Caco-2 (cell line): ENCODE measurements at regions not wholly inside any gene's neighbourhood (a gene's known extent, or its start where the extent isn't known, plus 50 kb on each side); places are given as distances from the start of the nearest gene placed in this dataset.

ENCODE experiments used
- BruUV-seq: library from RNA; stranded (reverse); fragments of 400-500 nt; replicated peaks from 2 replicates; lab custom pipeline; 2021; lab: Mats Ljungman, UMichigan
- CTCF ChIA-PET: fragments of 300-600 bp; sonication (Branson Sonifier 250); formaldehyde crosslinking; loops from one replicate; lab custom pipeline; 2022; ENCODE audit warnings: antibody characterized with exemption; lab: Charles Lee
- POLR2A ChIA-PET: fragments of 300-600 bp; sonication (Branson Sonifier 250); formaldehyde crosslinking; loops from one replicate; lab custom pipeline; 2022; ENCODE audit warnings: antibody characterized with exemption; lab: Charles Lee
- DNase-seq, 2 experiments: peaks; one replicate each; pipeline versions ENCODE4 v3.0.0 to v3.0.0-alpha.2; 2020 to 2022
- H3K27me3 ChIP-seq: replicated peaks from 2 replicates; pipeline ENCODE4 v1.6.0; 2011; ENCODE audit warnings: low read length; ENCODE audit not compliant: control insufficient read depth, insufficient read depth
- H3K36me3 ChIP-seq: 2 replicates; pipeline ENCODE4 v1.5.1; 2011; ENCODE audit warnings: low read length; ENCODE audit not compliant: control insufficient read depth, insufficient read depth
- H3K4me1 ChIP-seq: fragments of 250-450 bp; sonication (Bioruptor Pico); 2 replicates; pipeline ENCODE4 v1.5.1; 2020; ENCODE audit warnings: mild to moderate bottlenecking
- H3K4me3 ChIP-seq: 2 replicates; pipeline ENCODE4 v1.5.1; 2011; ENCODE audit warnings: low read depth, mild to moderate bottlenecking, control low read depth, low read length
- H3K9me3 ChIP-seq: fragments of 250-450 bp; sonication (Bioruptor Pico); 2 replicates; pipeline ENCODE4 v1.5.1; 2020; ENCODE audit warnings: mild to moderate bottlenecking, moderate library complexity
- H3K27ac Mint-ChIP-seq: one replicate; pipeline ENCODE4 v1.8.0; 2022; ENCODE audit warnings: mixed read lengths; ENCODE audit not compliant: unreplicated experiment
- H3K27me3 Mint-ChIP-seq: one replicate; pipeline ENCODE4 v1.8.0; 2022; ENCODE audit warnings: mixed read lengths; ENCODE audit not compliant: insufficient read depth, unreplicated experiment
- H3K36me3 Mint-ChIP-seq: one replicate; pipeline ENCODE4 v1.8.0; 2022; ENCODE audit warnings: mild to moderate bottlenecking, mixed read lengths; ENCODE audit not compliant: insufficient read depth, unreplicated experiment
- H3K4me1 Mint-ChIP-seq: one replicate; pipeline ENCODE4 v1.8.0; 2022; ENCODE audit warnings: low read depth, mixed read lengths; ENCODE audit not compliant: unreplicated experiment
- H3K4me3 Mint-ChIP-seq: one replicate; pipeline ENCODE4 v1.8.0; 2022; ENCODE audit warnings: mild to moderate bottlenecking, moderate library complexity, mixed read lengths; ENCODE audit not compliant: unreplicated experiment
- H3K9me3 Mint-ChIP-seq: one replicate; pipeline ENCODE4 v1.8.0; 2022; ENCODE audit warnings: mixed read lengths; ENCODE audit not compliant: unreplicated experiment
- intact Hi-C: fragments of 100-400 bp; cut with micrococcal nuclease; formaldehyde crosslinking; loops from one replicate; pipeline ENCODE4 v1.10.0; 2022; ENCODE audit not compliant: unreplicated experiment
- TF ChIP-seq, protein P1 (sequence below), 2 experiments: fragments of 200-600 bp in 1 of 2; IDR thresholded peaks; 1 replicate in 1 of 2; 2 replicates in 1 of 2; pipeline versions ENCODE4 v1.5.1 to v1.8.0; 2011 to 2022; ENCODE audit warnings: antibody characterized with exemption in 1 of 2, control low read depth in 1 of 2, inconsistent platforms in 1 of 2, low read depth in 1 of 2, low read length in 1 of 2, mild to moderate bottlenecking in 1 of 2, moderate library complexity in 1 of 2; ENCODE audit not compliant: insufficient read depth in 1 of 2, severe bottlenecking in 1 of 2, unreplicated experiment in 1 of 2

DNA sequence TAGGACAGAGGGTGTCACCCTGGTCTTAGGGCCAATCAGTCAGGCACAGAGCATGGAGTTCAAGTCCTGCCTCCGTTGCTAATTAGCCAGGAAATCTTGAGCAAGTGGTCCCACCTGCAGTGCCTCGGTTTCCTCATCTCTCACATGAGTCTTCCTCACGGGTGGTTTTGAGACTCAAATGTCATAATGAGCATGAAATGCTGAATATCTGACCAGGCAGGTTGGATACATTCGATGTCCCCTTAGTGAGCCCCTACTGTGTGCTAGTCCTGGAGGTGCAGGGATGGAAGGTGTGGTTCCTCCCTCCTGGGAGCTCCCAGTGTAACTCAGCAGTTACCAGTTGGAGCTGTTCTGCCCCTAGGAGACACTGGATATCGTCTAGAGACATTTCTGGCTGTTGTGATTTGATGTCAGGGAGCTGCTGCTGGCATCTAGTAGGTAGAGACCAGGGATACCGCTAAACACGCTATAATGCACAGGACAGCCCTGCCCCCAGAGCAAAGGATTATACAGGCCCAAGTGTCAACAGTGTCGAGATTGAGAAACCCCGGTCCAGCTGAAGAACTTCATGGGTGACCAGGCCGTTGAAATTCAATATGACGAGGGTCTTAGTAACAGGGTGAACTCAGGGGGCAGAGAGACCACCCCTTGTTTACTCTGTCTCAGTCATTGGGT is 118.5 kb upstream of the TWIST2 start:
- Mint-ChIP-seq H3K27me3 (peaks cover 6% of the 10 kb centered on the region), H3K27ac (no peak overlapping the region), H3K9me3 (no peaks in the 10 kb centered on the region), H3K4me1 (no peaks in the 10 kb centered on the region), H3K4me3 (no peak overlapping the region), H3K36me3 (no peaks in the 10 kb centered on the region)
- DNase-seq = no peak
- no peak overlapping the region for H3K4me3 ChIP-seq
- intact Hi-C loops = no loop called here
- TF ChIP-seq, protein P1, sequence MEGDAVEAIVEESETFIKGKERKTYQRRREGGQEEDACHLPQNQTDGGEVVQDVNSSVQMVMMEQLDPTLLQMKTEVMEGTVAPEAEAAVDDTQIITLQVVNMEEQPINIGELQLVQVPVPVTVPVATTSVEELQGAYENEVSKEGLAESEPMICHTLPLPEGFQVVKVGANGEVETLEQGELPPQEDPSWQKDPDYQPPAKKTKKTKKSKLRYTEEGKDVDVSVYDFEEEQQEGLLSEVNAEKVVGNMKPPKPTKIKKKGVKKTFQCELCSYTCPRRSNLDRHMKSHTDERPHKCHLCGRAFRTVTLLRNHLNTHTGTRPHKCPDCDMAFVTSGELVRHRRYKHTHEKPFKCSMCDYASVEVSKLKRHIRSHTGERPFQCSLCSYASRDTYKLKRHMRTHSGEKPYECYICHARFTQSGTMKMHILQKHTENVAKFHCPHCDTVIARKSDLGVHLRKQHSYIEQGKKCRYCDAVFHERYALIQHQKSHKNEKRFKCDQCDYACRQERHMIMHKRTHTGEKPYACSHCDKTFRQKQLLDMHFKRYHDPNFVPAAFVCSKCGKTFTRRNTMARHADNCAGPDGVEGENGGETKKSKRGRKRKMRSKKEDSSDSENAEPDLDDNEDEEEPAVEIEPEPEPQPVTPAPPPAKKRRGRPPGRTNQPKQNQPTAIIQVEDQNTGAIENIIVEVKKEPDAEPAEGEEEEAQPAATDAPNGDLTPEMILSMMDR (IDR thresholded peaks at IDR 0.05; ENCODE audit: insufficient read depth in 1 of 2, low read depth in 1 of 2, low read length in 1 of 2, severe bottlenecking in 1 of 2, unreplicated experiment in 1 of 2) = no peak
- H3K36me3 ChIP-seq = no peaks in the 10 kb centered on the region
- H3K9me3 ChIP-seq = no peaks in the 10 kb centered on the region
- BruUV-seq = no TSS peak
- POLR2A ChIA-PET = no interaction called here
- CTCF ChIA-PET = no interaction called here
- no peaks in the 10 kb centered on the region for H3K4me1 ChIP-seq
- H3K27me3 ChIP-seq = no peaks in the 10 kb centered on the region

GRCh38 chr2:238730001-238730669 is 117.8 kb upstream of the TWIST2 start:
- Histone ChIP-seq H3K4me3 (no peak overlapping the region), H3K27me3 (no peaks in the 10 kb centered on the region), H3K4me1 (no peaks in the 10 kb centered on the region), H3K36me3 (no peaks in the 10 kb centered on the region), H3K9me3 (no peaks in the 10 kb centered on the region)
- no peaks in the 10 kb centered on the region for H3K4me1 Mint-ChIP-seq
- H3K4me3 Mint-ChIP-seq = no peak overlapping the region
- H3K27ac Mint-ChIP-seq = no peak overlapping the region
- ChIA-PET POLR2A (no interaction called here), CTCF (no interaction called here)
- no peak for DNase-seq
- TF ChIP-seq, protein P1 (IDR thresholded peaks at IDR 0.05; ENCODE audit: insufficient read depth in 1 of 2, low read depth in 1 of 2, low read length in 1 of 2, severe bottlenecking in 1 of 2, unreplicated experiment in 1 of 2) = no peak
- intact Hi-C loops = no loop called here
- no peaks in the 10 kb centered on the region for H3K9me3 Mint-ChIP-seq
- peaks cover under 1% of the 10 kb centered on the region for H3K27me3 Mint-ChIP-seq
- no peaks in the 10 kb centered on the region for H3K36me3 Mint-ChIP-seq
- no TSS peak for BruUV-seq

GRCh38 chr2:238730881-238731280 is 117.0 kb upstream of the TWIST2 start:
- no TSS peak for BruUV-seq
- no peak overlapping the region for H3K4me3 Mint-ChIP-seq

More at GRCh38 chr2:238730881-238731280, 117.0 kb upstream of the TWIST2 start:
- Mint-ChIP-seq H3K9me3 (no peaks in the 10 kb centered on the region), H3K36me3 (no peaks in the 10 kb centered on the region), H3K27ac (no peak overlapping the region), H3K4me1 (no peaks in the 10 kb centered on the region), H3K27me3 (no peaks in the 10 kb centered on the region)
- no peak for DNase-seq
- Histone ChIP-seq H3K9me3 (no peaks in the 10 kb centered on the region), H3K27me3 (no peaks in the 10 kb centered on the region), H3K4me3 (no peak overlapping the region), H3K4me1 (no peaks in the 10 kb centered on the region), H3K36me3 (no peaks in the 10 kb centered on the region)
- TF ChIP-seq, protein P1 (IDR thresholded peaks at IDR 0.05; ENCODE audit: insufficient read depth in 1 of 2, low read depth in 1 of 2, low read length in 1 of 2, severe bottlenecking in 1 of 2, unreplicated experiment in 1 of 2) = no peak
- CTCF ChIA-PET = no interaction called here
- POLR2A ChIA-PET = no interaction called here
- intact Hi-C loops = no loop called here
